ENCODE measurements at regions not wholly inside any gene's neighbourhood (a gene's known extent, or its start where the extent isn't known, plus 50 kb on each side); places are given as distances from the start of the nearest gene placed in this dataset.

DNA sequence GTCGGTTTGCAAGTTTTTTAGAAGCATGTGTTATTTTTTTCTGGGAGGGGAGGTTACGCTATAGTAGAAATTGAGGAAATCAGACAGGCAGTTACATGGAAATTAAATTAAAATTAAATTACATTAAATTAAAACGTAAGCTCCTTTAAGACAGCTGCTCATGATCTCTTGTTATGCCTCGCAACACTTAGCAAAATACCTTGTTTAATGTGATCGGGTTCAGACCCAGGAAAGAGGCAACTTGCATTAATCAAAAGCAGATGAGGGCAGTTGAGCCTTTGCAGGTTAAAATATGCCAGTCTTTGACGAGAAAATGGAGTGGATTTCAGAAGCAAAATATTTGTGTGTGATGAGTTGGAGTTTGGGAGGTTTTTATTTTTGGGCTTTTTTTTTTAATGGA lies 651.8 kb downstream of the INHBA start:
- TF ChIP-seq, protein P1, sequence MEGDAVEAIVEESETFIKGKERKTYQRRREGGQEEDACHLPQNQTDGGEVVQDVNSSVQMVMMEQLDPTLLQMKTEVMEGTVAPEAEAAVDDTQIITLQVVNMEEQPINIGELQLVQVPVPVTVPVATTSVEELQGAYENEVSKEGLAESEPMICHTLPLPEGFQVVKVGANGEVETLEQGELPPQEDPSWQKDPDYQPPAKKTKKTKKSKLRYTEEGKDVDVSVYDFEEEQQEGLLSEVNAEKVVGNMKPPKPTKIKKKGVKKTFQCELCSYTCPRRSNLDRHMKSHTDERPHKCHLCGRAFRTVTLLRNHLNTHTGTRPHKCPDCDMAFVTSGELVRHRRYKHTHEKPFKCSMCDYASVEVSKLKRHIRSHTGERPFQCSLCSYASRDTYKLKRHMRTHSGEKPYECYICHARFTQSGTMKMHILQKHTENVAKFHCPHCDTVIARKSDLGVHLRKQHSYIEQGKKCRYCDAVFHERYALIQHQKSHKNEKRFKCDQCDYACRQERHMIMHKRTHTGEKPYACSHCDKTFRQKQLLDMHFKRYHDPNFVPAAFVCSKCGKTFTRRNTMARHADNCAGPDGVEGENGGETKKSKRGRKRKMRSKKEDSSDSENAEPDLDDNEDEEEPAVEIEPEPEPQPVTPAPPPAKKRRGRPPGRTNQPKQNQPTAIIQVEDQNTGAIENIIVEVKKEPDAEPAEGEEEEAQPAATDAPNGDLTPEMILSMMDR (IDR thresholded peaks at IDR 0.05): no peak
- TF ChIP-seq POLR2A (IDR thresholded peaks at IDR 0.05) (no peak), POLR2AphosphoS5 (IDR thresholded peaks at IDR 0.05) (no peak), EP300 (IDR thresholded peaks at IDR 0.05) (no peak)
